Spleen (tissue), 11 donors: ENCODE measurements at regions not wholly inside any gene's neighbourhood (a gene's known extent, or its start where the extent isn't known, plus 50 kb on each side); places are given as distances from the start of the nearest gene placed in this dataset.
"Not testable (repeated sequence)": the region's sequence is repeated elsewhere in the genome, so short reads cannot be mapped to it uniquely, and the experiment has no call there.

Experiments used
- DNase-seq: peaks from one replicate; pipeline ENCODE4 v3.0.0-alpha.2; 2020
- H3K27ac ChIP-seq, 8 donors: fragments of 200-600 bp; sonication (generic) in 7 of 8; 1 replicate in 4 of 8; 2 replicates in 4 of 8; pipeline versions ENCODE4 v1.5.0 to v1.8.0; 2016 to 2021; ENCODE audit warnings: inconsistent platforms in 4 of 8, mild to moderate bottlenecking in 4 of 8, moderate library complexity in 1 of 8
- H3K27me3 ChIP-seq, 7 donors: fragments of 200-600 bp; sonication (generic) in 6 of 7; replicated peaks in 1 of 7; 1 replicate in 4 of 7; 2 replicates in 3 of 7; pipeline versions ENCODE4 v1.5.0 to v1.8.0; 2016 to 2021; ENCODE audit warnings: inconsistent platforms in 3 of 7, mild to moderate bottlenecking in 1 of 7
- H3K36me3 ChIP-seq, 6 donors: fragments of 200-600 bp; sonication (generic) in 5 of 6; 1 replicate in 4 of 6; 2 replicates in 2 of 6; pipeline versions ENCODE4 v1.5.0 to v1.8.0; 2016 to 2021; ENCODE audit warnings: inconsistent platforms in 2 of 6
- H3K4me1 ChIP-seq, 6 donors: fragments of 200-600 bp; sonication (generic) in 5 of 6; 1 replicate in 3 of 6; 2 replicates in 3 of 6; pipeline versions ENCODE4 v1.5.0 to v1.8.0; 2016 to 2021; ENCODE audit warnings: inconsistent platforms in 3 of 6
- H3K4me3 ChIP-seq, 8 donors: fragments of 200-600 bp; sonication (generic) in 7 of 8; 1 replicate in 4 of 8; 2 replicates in 4 of 8; pipeline versions ENCODE4 v1.5.0 to v1.8.0; 2016 to 2021; ENCODE audit warnings: inconsistent platforms in 4 of 8, mild to moderate bottlenecking in 4 of 8, moderate library complexity in 2 of 8
- H3K9me3 ChIP-seq, 8 donors: fragments of 200-600 bp; sonication (generic) in 7 of 8; 1 replicate in 4 of 8; 2 replicates in 4 of 8; pipeline versions ENCODE4 v1.5.0 to v1.8.0; 2016 to 2021; ENCODE audit warnings: inconsistent platforms in 4 of 8
- CTCF ChIP-seq, 11 experiments: fragments of 200-600 bp in 7 of 11; fragments of 450-650 bp in 4 of 11; sonication (generic) in 4 of 11; IDR thresholded peaks in 8 of 11; conservative IDR thresholded peaks in 3 of 11; 1 replicate in 7 of 11; 2 replicates in 4 of 11; pipeline versions ENCODE4 v1.4.0 to v1.8.0; 2016 to 2021; ENCODE audit warnings: antibody characterized with exemption in 11 of 11, inconsistent platforms in 4 of 11, mild to moderate bottlenecking in 1 of 11
- POLR2A ChIP-seq, 3 donors: fragments of 450-650 bp; IDR thresholded peaks; one replicate each; pipeline ENCODE4 v1.5.1; 2017; ENCODE audit warnings: antibody characterized with exemption in 3 of 3, mild to moderate bottlenecking in 1 of 3
- POLR2AphosphoS5 ChIP-seq, 3 donors: sonication (generic); formaldehyde crosslinking; IDR thresholded peaks; one replicate each; pipeline ENCODE4 v1.5.1; 2017; ENCODE audit warnings: antibody characterized with exemption in 3 of 3
- WGBS, 5 donors: extraction: QIAGEN DNeasy Blood & Tissue Kit in 3 of 5; methylation state at CpG; one replicate each; pipeline versions ENCODE4 v1.1.5 to v1.1.7; 2013 to 2018; 5-methylcytosine and 5-hydroxymethylcytosine counted together
- intact Hi-C: fragments of 100-400 bp; cut with DNase I; formaldehyde crosslinking; loops from one replicate; pipeline ENCODE4 v1.15.0; 2023; ENCODE audit warnings: low total_unique reads
- donor health status: healthy with polysubstance abuse.
- donor health status: DM: no; HTN: no; CAD: no; lungs with moderate emphysema.
- donor health status: DM: no; HTN: no; CAD: no.
- donor health status: Bipolar disorder and iron deficiency.
- donor health status: healthy.
- donor health status: DM: no; HTN: no; CAD: no.
- donor health status: DM: yes; HTN: yes; CAD: no.

- WGBS, 5 donors = 58 to 72% (median 67%) methylated on average over 3 of the region's 3 CpGs
- DNase-seq = no peak
- H3K4me1 ChIP-seq = no peaks in the 10 kb centered on the region
- no peaks in the 10 kb centered on the region for H3K9me3 ChIP-seq
- no peak overlapping the region for H3K27ac ChIP-seq
- H3K36me3 ChIP-seq = no peaks in the 10 kb centered on the region
- H3K27me3 ChIP-seq = peaks cover 0 to 18% (median 0%) of the 10 kb centered on the region in 7 donors
- no peak for TF ChIP-seq POLR2A (IDR thresholded peaks at IDR 0.05)
- no peak for TF ChIP-seq POLR2AphosphoS5 (IDR thresholded peaks at IDR 0.05)
- no peak for TF ChIP-seq CTCF (IDR thresholded peaks at IDR 0.05 in 8 of 11, conservative IDR thresholded peaks at IDR 0.05 in 3 of 11)
- intact Hi-C loops = no loop called here
- H3K4me3 ChIP-seq = no peak overlapping the region
Measured at GRCh38 chr14:106163316-106163715, 636.9 kb downstream of the TMEM121 start.

- H3K4me3 ChIP-seq, intact Hi-C loops, H3K27ac ChIP-seq, H3K9me3 ChIP-seq, DNase-seq, H3K36me3 ChIP-seq, H3K4me1 ChIP-seq: not testable (repeated sequence)
- H3K27me3 ChIP-seq = peaks cover 0 to 18% (median 0%) of the 10 kb centered on the region in 7 donors
- 35 to 69% (median 41%) methylated on average over 3 of the region's 3 CpGs for WGBS, 5 donors
Measured at GRCh38 chr14:106163812-106164211, 637.4 kb downstream of the TMEM121 start.

GRCh38 chr14:106166232-106166631, 639.8 kb downstream of the TMEM121 start:
- intact Hi-C loops = no loop called here
- TF ChIP-seq POLR2A (IDR thresholded peaks at IDR 0.05) (no peak), CTCF (IDR thresholded peaks at IDR 0.05 in 8 of 11, conservative IDR thresholded peaks at IDR 0.05 in 3 of 11) (no peak), POLR2AphosphoS5 (IDR thresholded peaks at IDR 0.05) (no peak)
- peaks cover 0 to 18% (median 0%) of the 10 kb centered on the region in 7 donors for H3K27me3 ChIP-seq
- H3K4me1 ChIP-seq = no peaks in the 10 kb centered on the region
- no peak overlapping the region for H3K4me3 ChIP-seq
- no peak for DNase-seq
- no peaks in the 10 kb centered on the region for H3K9me3 ChIP-seq
- WGBS, 5 donors = 68 to 80% (median 74%) methylated on average over 3 of the region's 3 CpGs
- no peak overlapping the region for H3K27ac ChIP-seq
- H3K36me3 ChIP-seq = no peaks in the 10 kb centered on the region

GRCh38 chr14:106166650-106167204, 640.3 kb downstream of the TMEM121 start:
- H3K4me1 ChIP-seq = no peaks in the 10 kb centered on the region
- H3K4me3 ChIP-seq = no peak overlapping the region
- H3K27me3 ChIP-seq = peaks cover 0 to 18% (median 0%) of the 10 kb centered on the region in 7 donors
- TF ChIP-seq POLR2AphosphoS5 (IDR thresholded peaks at IDR 0.05) (no peak), CTCF (IDR thresholded peaks at IDR 0.05 in 8 of 11, conservative IDR thresholded peaks at IDR 0.05 in 3 of 11) (no peak), POLR2A (IDR thresholded peaks at IDR 0.05) (no peak)
- H3K9me3 ChIP-seq = no peaks in the 10 kb centered on the region
- WGBS, 5 donors = 57 to 66% (median 61%) methylated on average over 10 of the region's 10 CpGs
- DNase-seq = peak; percentile 51
- no peak overlapping the region for H3K27ac ChIP-seq
- intact Hi-C loops = no loop called here
- no peaks in the 10 kb centered on the region for H3K36me3 ChIP-seq
